Transverse colon (tissue), 4 donors: ENCODE measurements at regions not wholly inside any gene's neighbourhood (a gene's known extent, or its start where the extent isn't known, plus 50 kb on each side); places are given as distances from the start of the nearest gene placed in this dataset.

Experiments
- DNase-seq: peaks from one replicate; pipeline ENCODE4 v3.0.0-alpha.2; 2019
- H3K27ac ChIP-seq, 4 donors: fragments of 200-600 bp; sonication (generic); 2 replicates each; pipeline ENCODE4 v1.5.1; 2016 to 2018; ENCODE audit warnings: inconsistent platforms in 4 of 4
- H3K27me3 ChIP-seq: fragments of 200-600 bp; sonication (generic); 2 replicates; pipeline ENCODE4 v1.5.1; 2017; ENCODE audit warnings: inconsistent platforms
- H3K36me3 ChIP-seq, 4 donors: fragments of 200-600 bp; sonication (generic); 2 replicates each; pipeline ENCODE4 v1.5.1; 2017 to 2019; ENCODE audit warnings: inconsistent platforms in 4 of 4
- H3K4me1 ChIP-seq, 4 donors: fragments of 200-600 bp; sonication (generic); 2 replicates each; pipeline ENCODE4 v1.5.1; 2017 to 2020; ENCODE audit warnings: inconsistent platforms in 4 of 4
- H3K4me3 ChIP-seq, 4 donors: fragments of 200-600 bp; sonication (generic); 1 replicate in 1 of 4; 2 replicates in 3 of 4; pipeline versions ENCODE4 v1.5.1 to v1.6.1; 2017 to 2019; ENCODE audit warnings: inconsistent platforms in 4 of 4
- H3K9me3 ChIP-seq, 2 donors: fragments of 200-600 bp; sonication (generic); 2 replicates each; pipeline ENCODE4 v1.5.1; 2017 to 2019; ENCODE audit warnings: inconsistent platforms in 2 of 2
- EP300 ChIP-seq: sonication (generic); formaldehyde crosslinking; IDR thresholded peaks from one replicate; pipeline ENCODE4 v1.6.1; 2017; ENCODE audit warnings: antibody characterized with exemption, low read depth
- POLR2A ChIP-seq: fragments of 450-650 bp; IDR thresholded peaks from one replicate; pipeline ENCODE4 v1.6.1; 2016; ENCODE audit warnings: antibody characterized with exemption, mild to moderate bottlenecking, moderate library complexity
- POLR2AphosphoS5 ChIP-seq, 3 donors: sonication (generic); formaldehyde crosslinking; IDR thresholded peaks; one replicate each; pipeline ENCODE4 v1.6.1; 2016; ENCODE audit warnings: antibody characterized with exemption in 3 of 3
- WGBS, 2 donors: methylation state at CpG; one replicate each; pipeline ENCODE4 v1.1.5; 2018; ENCODE audit warnings: low coverage in 1 of 2; 5-methylcytosine and 5-hydroxymethylcytosine counted together
- in situ Hi-C, 4 donors: fragments of 200-750 bp; cut with MboI; loops; one replicate each; pipeline versions ENCODE4 v1.15.0 to v1.15.1; 2017; ENCODE audit warnings: low sequenced_read_pairs in 3 of 4, low pct_ligation_motif_present in 1 of 4, low pct_unique_long_range_greater_than_20kb in 1 of 4
- intact Hi-C: fragments of 100-400 bp; cut with DNase I; formaldehyde crosslinking; loops from one replicate; pipeline ENCODE4 v1.15.1; 2023; ENCODE audit warnings: low total_unique reads
- TF ChIP-seq, protein P1 (sequence below), 5 experiments: fragments of 200-600 bp in 3 of 5; fragments of 450-650 bp in 2 of 5; sonication (generic) in 3 of 5; IDR thresholded peaks; 1 replicate in 2 of 5; 2 replicates in 3 of 5; pipeline ENCODE4 v1.5.1; 2016 to 2017; ENCODE audit warnings: antibody characterized with exemption in 5 of 5, inconsistent platforms in 3 of 5, mild to moderate bottlenecking in 2 of 5, moderate library complexity in 1 of 5

GRCh38 chr3:150216866-150217600 is 191.1 kb upstream of the TSC22D2 start:
- 89% methylated on average over 4 to 9 of the region's 9 CpGs for WGBS, 2 donors
- no peaks in the 10 kb centered on the region for H3K36me3 ChIP-seq
- H3K4me1 ChIP-seq: peaks cover 0 to 9% (median 4%) of the 10 kb centered on the region in 4 donors
- in situ Hi-C loops: no loop called here
- no peak overlapping the region for H3K4me3 ChIP-seq
- no peak overlapping the region for H3K27ac ChIP-seq
- peaks cover 3% of the 10 kb centered on the region for H3K27me3 ChIP-seq
- TF ChIP-seq, protein P1, sequence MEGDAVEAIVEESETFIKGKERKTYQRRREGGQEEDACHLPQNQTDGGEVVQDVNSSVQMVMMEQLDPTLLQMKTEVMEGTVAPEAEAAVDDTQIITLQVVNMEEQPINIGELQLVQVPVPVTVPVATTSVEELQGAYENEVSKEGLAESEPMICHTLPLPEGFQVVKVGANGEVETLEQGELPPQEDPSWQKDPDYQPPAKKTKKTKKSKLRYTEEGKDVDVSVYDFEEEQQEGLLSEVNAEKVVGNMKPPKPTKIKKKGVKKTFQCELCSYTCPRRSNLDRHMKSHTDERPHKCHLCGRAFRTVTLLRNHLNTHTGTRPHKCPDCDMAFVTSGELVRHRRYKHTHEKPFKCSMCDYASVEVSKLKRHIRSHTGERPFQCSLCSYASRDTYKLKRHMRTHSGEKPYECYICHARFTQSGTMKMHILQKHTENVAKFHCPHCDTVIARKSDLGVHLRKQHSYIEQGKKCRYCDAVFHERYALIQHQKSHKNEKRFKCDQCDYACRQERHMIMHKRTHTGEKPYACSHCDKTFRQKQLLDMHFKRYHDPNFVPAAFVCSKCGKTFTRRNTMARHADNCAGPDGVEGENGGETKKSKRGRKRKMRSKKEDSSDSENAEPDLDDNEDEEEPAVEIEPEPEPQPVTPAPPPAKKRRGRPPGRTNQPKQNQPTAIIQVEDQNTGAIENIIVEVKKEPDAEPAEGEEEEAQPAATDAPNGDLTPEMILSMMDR (IDR thresholded peaks at IDR 0.05): no peak
- TF ChIP-seq POLR2AphosphoS5 (IDR thresholded peaks at IDR 0.05) (no peak), POLR2A (no peak), EP300 (no peak)
- no peak for DNase-seq
- H3K9me3 ChIP-seq: no peaks in the 10 kb centered on the region
- intact Hi-C loops: no loop called here

GRCh38 chr3:150216041-150216811 is 191.9 kb upstream of the TSC22D2 start:
- TF ChIP-seq EP300 (no peak), POLR2A (no peak)
- TF ChIP-seq, protein P1 (IDR thresholded peaks at IDR 0.05): no peak
- peaks cover 3% of the 10 kb centered on the region for H3K27me3 ChIP-seq
- H3K9me3 ChIP-seq: no peaks in the 10 kb centered on the region
- no peaks in the 10 kb centered on the region for H3K36me3 ChIP-seq
- DNase-seq: no peak
- intact Hi-C loops (no loop called here), in situ Hi-C loops (no loop called here)
- H3K27ac ChIP-seq: no peak overlapping the region
- H3K4me3 ChIP-seq: no peak overlapping the region
- 64 to 94% methylated on average over 2 to 6 of the region's 6 CpGs for WGBS, 2 donors
- peaks cover 0 to 6% (median 2%) of the 10 kb centered on the region in 4 donors for H3K4me1 ChIP-seq

DNA sequence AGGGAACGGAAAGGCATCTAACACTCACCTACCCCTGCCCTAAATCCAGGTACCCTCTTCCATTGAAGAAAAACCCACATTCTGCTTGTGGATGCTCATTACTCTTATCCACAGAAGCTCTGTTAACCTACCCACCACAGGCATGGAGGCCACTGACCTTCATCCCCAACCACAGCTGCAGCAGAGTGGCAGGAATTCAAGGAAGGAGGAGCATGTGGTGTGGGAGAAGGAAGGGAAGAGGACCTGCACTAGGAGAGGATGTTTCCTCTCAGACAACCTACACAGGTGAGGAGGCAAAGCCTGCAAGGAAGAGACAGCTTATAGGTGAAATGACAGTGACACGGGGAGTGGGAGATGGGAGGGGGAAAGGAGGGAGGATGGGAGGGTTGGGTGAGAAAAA is 192.5 kb upstream of the TSC22D2 start:
- Histone ChIP-seq H3K27ac (no peak overlapping the region), H3K27me3 (no peaks in the 10 kb centered on the region), H3K9me3 (no peaks in the 10 kb centered on the region), H3K4me1 (peaks cover 0 to under 1% (median 0%) of the 10 kb centered on the region in 4 donors), H3K4me3 (no peak overlapping the region), H3K36me3 (no peaks in the 10 kb centered on the region)
- intact Hi-C loops: no loop called here
- WGBS, 2 donors: 86 to 100% methylated on average over 2 of the region's 2 CpGs
- in situ Hi-C loops: no loop called here
- DNase-seq: no peak
- TF ChIP-seq EP300 (no peak), POLR2AphosphoS5 (IDR thresholded peaks at IDR 0.05) (no peak)
- TF ChIP-seq, protein P1 (IDR thresholded peaks at IDR 0.05): no peak

GRCh38 chr3:150213577-150213976 is 194.5 kb upstream of the TSC22D2 start:
- Histone ChIP-seq H3K4me3 (no peak overlapping the region), H3K9me3 (no peaks in the 10 kb centered on the region), H3K4me1 (no peaks in the 10 kb centered on the region), H3K36me3 (no peaks in the 10 kb centered on the region), H3K27ac (no peak overlapping the region), H3K27me3 (no peaks in the 10 kb centered on the region)
- WGBS, 2 donors: 73 to 83% methylated on average over 1 of the region's 1 CpG
- DNase-seq: no peak
- intact Hi-C loops (no loop called here), in situ Hi-C loops (no loop called here)
- TF ChIP-seq, protein P1 (IDR thresholded peaks at IDR 0.05): no peak
- TF ChIP-seq POLR2A (no peak), POLR2AphosphoS5 (IDR thresholded peaks at IDR 0.05) (no peak), EP300 (no peak)
